ENCODE measurements at regions not wholly inside any gene's neighbourhood (a gene's known extent, or its start where the extent isn't known, plus 50 kb on each side); places are given as distances from the start of the nearest gene placed in this dataset.
"Not testable (repeated sequence)": the region's sequence is repeated elsewhere in the genome, so short reads cannot be mapped to it uniquely, and the experiment has no call there.

GRCh38 chr1:60949826-60950197 lies 132.5 kb upstream of the NFIA start:
- no peak for DNase-seq (ENCODE audit: low read depth in 2 of 2)

- DNase-seq (ENCODE audit: low read depth in 2 of 2) = no peak
These were observed 133.1 kb upstream of the NFIA start for GRCh38 chr1:60949154-60949825.

GRCh38 chr1:60948486-60948885 lies 133.9 kb upstream of the NFIA start:
- no peak for DNase-seq (ENCODE audit: low read depth in 2 of 2)

- DNase-seq (ENCODE audit: low read depth in 2 of 2) = no peak
These were observed 135.0 kb upstream of the NFIA start for GRCh38 chr1:60947367-60947766.

- no peak for DNase-seq (ENCODE audit: low read depth in 2 of 2)
These were observed 139.3 kb upstream of the NFIA start for GRCh38 chr1:60942896-60943638.

GRCh38 chr1:60942291-60942690 lies 140.1 kb upstream of the NFIA start:
- DNase-seq (ENCODE audit: low read depth in 2 of 2) = no peak

- not testable (repeated sequence) for DNase-seq (ENCODE audit: low read depth in 2 of 2)
These were observed 141.7 kb upstream of the NFIA start for GRCh38 chr1:60940685-60941084.

- no peak for DNase-seq (ENCODE audit: low read depth in 2 of 2)
These were observed 144.6 kb upstream of the NFIA start for GRCh38 chr1:60937720-60938119.

- no peak for DNase-seq (ENCODE audit: low read depth in 2 of 2)
These were observed 145.6 kb upstream of the NFIA start for GRCh38 chr1:60936591-60937342.

- no peak for DNase-seq (ENCODE audit: low read depth in 2 of 2)
These were observed 146.2 kb upstream of the NFIA start for GRCh38 chr1:60936163-60936562.

GRCh38 chr1:60935599-60936110 lies 146.7 kb upstream of the NFIA start:
- no peak for DNase-seq (ENCODE audit: low read depth in 2 of 2)

GRCh38 chr1:60930130-60930529 lies 152.2 kb upstream of the NFIA start:
- no peak for DNase-seq (ENCODE audit: low read depth in 2 of 2)

GRCh38 chr1:60924964-60925798 lies 157.2 kb upstream of the NFIA start:
- no peak for DNase-seq (ENCODE audit: low read depth in 2 of 2)

- no peak for DNase-seq (ENCODE audit: low read depth in 2 of 2)
These were observed 158.2 kb upstream of the NFIA start for GRCh38 chr1:60924165-60924564.

- no peak for DNase-seq (ENCODE audit: low read depth in 2 of 2)
These were observed 158.8 kb upstream of the NFIA start for GRCh38 chr1:60923389-60924087.

- no peak for DNase-seq (ENCODE audit: low read depth in 2 of 2)
These were observed 160.1 kb upstream of the NFIA start for GRCh38 chr1:60922304-60922703.

GRCh38 chr1:60921175-60921574 lies 161.2 kb upstream of the NFIA start:
- DNase-seq (ENCODE audit: low read depth in 2 of 2) = no peak

GRCh38 chr1:60920561-60920960 lies 161.8 kb upstream of the NFIA start:
- DNase-seq (ENCODE audit: low read depth in 2 of 2) = no peak

GRCh38 chr1:60918867-60919266 lies 163.5 kb upstream of the NFIA start:
- no peak for DNase-seq (ENCODE audit: low read depth in 2 of 2)

- no peak for DNase-seq (ENCODE audit: low read depth in 2 of 2)
These were observed 165.5 kb upstream of the NFIA start for GRCh38 chr1:60916906-60917305.

- no peak for DNase-seq (ENCODE audit: low read depth in 2 of 2)
These were observed 166.2 kb upstream of the NFIA start for GRCh38 chr1:60916199-60916598.

All from stimulated activated CD4-positive, alpha-beta T cell treated with anti-CD3 and anti-CD28 coated beads, Interleukin-1b, Interleukin-23, amount 100 ng/mL, for 4 hours (primary cell).